ENCODE measurements at regions not wholly inside any gene's neighbourhood (a gene's known extent, or its start where the extent isn't known, plus 50 kb on each side); places are given as distances from the start of the nearest gene placed in this dataset.

DNA sequence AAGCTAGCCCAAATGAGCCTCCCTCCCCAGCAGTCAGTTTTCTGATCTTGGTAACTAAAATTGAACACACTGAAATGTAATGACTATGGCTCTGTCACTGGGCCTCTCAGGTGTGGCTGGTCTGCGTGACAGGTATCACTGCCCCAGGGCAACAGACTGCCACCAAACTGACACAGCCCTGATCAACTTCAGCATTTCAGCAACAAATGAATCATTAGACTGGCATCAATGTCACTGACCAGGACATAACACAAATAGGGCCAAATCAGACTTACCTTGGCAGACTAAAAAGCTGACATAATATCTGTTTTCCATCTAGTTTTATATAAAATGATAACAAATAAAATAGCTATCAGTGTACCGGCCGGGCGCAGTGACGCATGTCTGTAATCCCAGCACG is 290.8 kb upstream of the CHAC2 start:
- TF ChIP-seq, protein P1, sequence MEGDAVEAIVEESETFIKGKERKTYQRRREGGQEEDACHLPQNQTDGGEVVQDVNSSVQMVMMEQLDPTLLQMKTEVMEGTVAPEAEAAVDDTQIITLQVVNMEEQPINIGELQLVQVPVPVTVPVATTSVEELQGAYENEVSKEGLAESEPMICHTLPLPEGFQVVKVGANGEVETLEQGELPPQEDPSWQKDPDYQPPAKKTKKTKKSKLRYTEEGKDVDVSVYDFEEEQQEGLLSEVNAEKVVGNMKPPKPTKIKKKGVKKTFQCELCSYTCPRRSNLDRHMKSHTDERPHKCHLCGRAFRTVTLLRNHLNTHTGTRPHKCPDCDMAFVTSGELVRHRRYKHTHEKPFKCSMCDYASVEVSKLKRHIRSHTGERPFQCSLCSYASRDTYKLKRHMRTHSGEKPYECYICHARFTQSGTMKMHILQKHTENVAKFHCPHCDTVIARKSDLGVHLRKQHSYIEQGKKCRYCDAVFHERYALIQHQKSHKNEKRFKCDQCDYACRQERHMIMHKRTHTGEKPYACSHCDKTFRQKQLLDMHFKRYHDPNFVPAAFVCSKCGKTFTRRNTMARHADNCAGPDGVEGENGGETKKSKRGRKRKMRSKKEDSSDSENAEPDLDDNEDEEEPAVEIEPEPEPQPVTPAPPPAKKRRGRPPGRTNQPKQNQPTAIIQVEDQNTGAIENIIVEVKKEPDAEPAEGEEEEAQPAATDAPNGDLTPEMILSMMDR (IDR thresholded peaks at IDR 0.05), result no peak
- no peak for TF ChIP-seq POLR2A (IDR thresholded peaks at IDR 0.05)

All from transverse colon (tissue), 3 donors.